Transverse colon (tissue), 4 donors: ENCODE measurements at regions not wholly inside any gene's neighbourhood (a gene's known extent, or its start where the extent isn't known, plus 50 kb on each side); places are given as distances from the start of the nearest gene placed in this dataset.

Experiments used
- DNase-seq: peaks from one replicate; pipeline ENCODE4 v3.0.0-alpha.2; 2019
- H3K27ac ChIP-seq, 4 donors: fragments of 200-600 bp; sonication (generic); 2 replicates each; pipeline ENCODE4 v1.5.1; 2016 to 2018; ENCODE audit warnings: inconsistent platforms in 4 of 4
- H3K27me3 ChIP-seq: fragments of 200-600 bp; sonication (generic); 2 replicates; pipeline ENCODE4 v1.5.1; 2017; ENCODE audit warnings: inconsistent platforms
- H3K36me3 ChIP-seq, 4 donors: fragments of 200-600 bp; sonication (generic); 2 replicates each; pipeline ENCODE4 v1.5.1; 2017 to 2019; ENCODE audit warnings: inconsistent platforms in 4 of 4
- H3K4me1 ChIP-seq, 4 donors: fragments of 200-600 bp; sonication (generic); 2 replicates each; pipeline ENCODE4 v1.5.1; 2017 to 2020; ENCODE audit warnings: inconsistent platforms in 4 of 4
- H3K4me3 ChIP-seq, 4 donors: fragments of 200-600 bp; sonication (generic); 1 replicate in 1 of 4; 2 replicates in 3 of 4; pipeline versions ENCODE4 v1.5.1 to v1.6.1; 2017 to 2019; ENCODE audit warnings: inconsistent platforms in 4 of 4
- H3K9me3 ChIP-seq, 2 donors: fragments of 200-600 bp; sonication (generic); 2 replicates each; pipeline ENCODE4 v1.5.1; 2017 to 2019; ENCODE audit warnings: inconsistent platforms in 2 of 2
- CTCF ChIP-seq, 5 experiments: fragments of 200-600 bp in 3 of 5; fragments of 450-650 bp in 2 of 5; sonication (generic) in 3 of 5; IDR thresholded peaks; 1 replicate in 2 of 5; 2 replicates in 3 of 5; pipeline ENCODE4 v1.5.1; 2016 to 2017; ENCODE audit warnings: antibody characterized with exemption in 5 of 5, inconsistent platforms in 3 of 5, mild to moderate bottlenecking in 2 of 5, moderate library complexity in 1 of 5
- EP300 ChIP-seq: sonication (generic); formaldehyde crosslinking; IDR thresholded peaks from one replicate; pipeline ENCODE4 v1.6.1; 2017; ENCODE audit warnings: antibody characterized with exemption, low read depth
- POLR2A ChIP-seq: fragments of 450-650 bp; IDR thresholded peaks from one replicate; pipeline ENCODE4 v1.6.1; 2016; ENCODE audit warnings: antibody characterized with exemption, mild to moderate bottlenecking, moderate library complexity
- POLR2AphosphoS5 ChIP-seq, 3 donors: sonication (generic); formaldehyde crosslinking; IDR thresholded peaks; one replicate each; pipeline ENCODE4 v1.6.1; 2016; ENCODE audit warnings: antibody characterized with exemption in 3 of 3
- WGBS, 2 donors: methylation state at CpG; one replicate each; pipeline ENCODE4 v1.1.5; 2018; ENCODE audit warnings: low coverage in 1 of 2; 5-methylcytosine and 5-hydroxymethylcytosine counted together
- in situ Hi-C, 4 donors: fragments of 200-750 bp; cut with MboI; loops; one replicate each; pipeline versions ENCODE4 v1.15.0 to v1.15.1; 2017; ENCODE audit warnings: low sequenced_read_pairs in 3 of 4, low pct_ligation_motif_present in 1 of 4, low pct_unique_long_range_greater_than_20kb in 1 of 4
- intact Hi-C: fragments of 100-400 bp; cut with DNase I; formaldehyde crosslinking; loops from one replicate; pipeline ENCODE4 v1.15.1; 2023; ENCODE audit warnings: low total_unique reads

- Histone ChIP-seq H3K4me3 (no peak overlapping the region), H3K36me3 (no peaks in the 10 kb centered on the region), H3K27ac (no peak overlapping the region), H3K27me3 (peaks cover 23% of the 10 kb centered on the region), H3K4me1 (peaks cover 0 to 4% (median 0%) of the 10 kb centered on the region in 4 donors), H3K9me3 (no peaks in the 10 kb centered on the region)
- DNase-seq = no peak
- intact Hi-C loops (no loop called here), in situ Hi-C loops (no loop called here)
- WGBS, 2 donors = 79% methylated on average over 7 of the region's 7 CpGs; no CpG with 5 or more reads in 1 of the 2 donors
- TF ChIP-seq POLR2A = no peak
- TF ChIP-seq CTCF (IDR thresholded peaks at IDR 0.05) = no peak
- no peak for TF ChIP-seq EP300
- TF ChIP-seq POLR2AphosphoS5 (IDR thresholded peaks at IDR 0.05) = no peak
Measured at GRCh38 chr16:55051571-55052347, 121.1 kb downstream of the IRX5 start.

- TF ChIP-seq CTCF (IDR thresholded peaks at IDR 0.05) = no peak
- no peak for TF ChIP-seq POLR2AphosphoS5 (IDR thresholded peaks at IDR 0.05)
- no peak for TF ChIP-seq POLR2A
- no peak for TF ChIP-seq EP300
- in situ Hi-C loops (no loop called here), intact Hi-C loops (no loop called here)
- Histone ChIP-seq H3K9me3 (no peaks in the 10 kb centered on the region), H3K36me3 (no peaks in the 10 kb centered on the region), H3K4me1 (peaks cover 0 to 5% (median 0%) of the 10 kb centered on the region in 4 donors), H3K4me3 (no peak overlapping the region), H3K27me3 (peaks cover 29% of the 10 kb centered on the region), H3K27ac (no peak overlapping the region)
- no peak for DNase-seq
- WGBS, 2 donors = 88 to 94% methylated on average over 2 of the region's 2 CpGs
Measured at GRCh38 chr16:55052348-55052734, 121.7 kb downstream of the IRX5 start.

- Histone ChIP-seq H3K4me3 (no peak overlapping the region), H3K27me3 (peaks cover 34% of the 10 kb centered on the region), H3K9me3 (no peaks in the 10 kb centered on the region), H3K36me3 (no peaks in the 10 kb centered on the region), H3K4me1 (peaks cover 0 to 5% (median 0%) of the 10 kb centered on the region in 4 donors), H3K27ac (no peak overlapping the region)
- no peak for TF ChIP-seq POLR2AphosphoS5 (IDR thresholded peaks at IDR 0.05)
- no peak for TF ChIP-seq CTCF (IDR thresholded peaks at IDR 0.05)
- TF ChIP-seq EP300 = no peak
- TF ChIP-seq POLR2A = no peak
- 95% methylated on average over 8 of the region's 11 CpGs; no CpG with 5 or more reads in 1 of the 2 donors for WGBS, 2 donors
- intact Hi-C loops (no loop called here), in situ Hi-C loops (no loop called here)
- no peak for DNase-seq
Measured at GRCh38 chr16:55052741-55053415, 122.2 kb downstream of the IRX5 start.

- H3K27ac ChIP-seq = no peak overlapping the region
- intact Hi-C loops (no loop called here), in situ Hi-C loops (no loop called here)
- TF ChIP-seq CTCF (IDR thresholded peaks at IDR 0.05) (no peak), EP300 (no peak), POLR2A (no peak), POLR2AphosphoS5 (IDR thresholded peaks at IDR 0.05) (no peak)
- H3K4me1 ChIP-seq = peaks cover 0 to 5% (median 0%) of the 10 kb centered on the region in 4 donors
- DNase-seq = no peak
- no peaks in the 10 kb centered on the region for H3K36me3 ChIP-seq
- no peak overlapping the region for H3K4me3 ChIP-seq
- H3K27me3 ChIP-seq = peaks cover 52% of the 10 kb centered on the region
- 87 to 89% methylated on average over 3 of the region's 3 CpGs for WGBS, 2 donors
- no peaks in the 10 kb centered on the region for H3K9me3 ChIP-seq
Measured at GRCh38 chr16:55055262-55055661, 124.6 kb downstream of the IRX5 start.
